ENCODE measurements at regions not wholly inside any gene's neighbourhood (a gene's known extent, or its start where the extent isn't known, plus 50 kb on each side); places are given as distances from the start of the nearest gene placed in this dataset.

DNA sequence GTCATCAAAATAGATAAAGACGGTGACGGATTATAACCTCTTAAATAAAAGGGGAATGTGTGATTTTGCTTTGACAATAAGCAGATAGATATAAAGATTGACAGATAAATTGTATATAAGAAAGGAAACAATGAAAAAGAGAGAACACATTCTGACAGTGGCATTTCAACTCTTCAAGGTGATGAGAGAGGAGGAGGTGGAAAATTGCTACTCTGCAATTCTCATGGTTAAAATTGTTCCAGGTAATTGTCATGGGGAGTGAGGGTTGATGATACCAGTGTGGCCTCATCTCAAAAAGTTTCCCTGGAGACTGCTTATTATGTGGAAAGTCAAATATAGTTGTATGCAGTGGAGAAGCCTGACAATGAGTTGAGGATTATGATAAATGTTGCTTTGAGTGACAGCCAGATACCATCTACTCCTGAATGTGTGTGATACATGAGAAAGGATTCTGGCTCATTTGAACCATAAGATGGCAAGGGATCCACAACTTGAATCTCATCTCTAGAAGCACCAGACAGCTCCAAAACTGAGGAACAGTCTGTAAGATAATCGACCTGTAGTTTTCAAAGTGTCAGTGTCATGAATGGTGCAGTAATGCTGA lies 1290.6 kb upstream of the CDH8 start:
- DNase-seq (ENCODE audit: low read depth), result no peak
- no peak overlapping the region for H3K4me3 ChIP-seq (ENCODE audit: low read depth, low read length)
- TF ChIP-seq MYC (IDR thresholded peaks at IDR 0.05; ENCODE audit: low read depth, low read length) (no peak), POLR2A (IDR thresholded peaks at IDR 0.05; ENCODE audit: extremely low read depth, insufficient read length) (no peak)
- TF ChIP-seq, protein P1, sequence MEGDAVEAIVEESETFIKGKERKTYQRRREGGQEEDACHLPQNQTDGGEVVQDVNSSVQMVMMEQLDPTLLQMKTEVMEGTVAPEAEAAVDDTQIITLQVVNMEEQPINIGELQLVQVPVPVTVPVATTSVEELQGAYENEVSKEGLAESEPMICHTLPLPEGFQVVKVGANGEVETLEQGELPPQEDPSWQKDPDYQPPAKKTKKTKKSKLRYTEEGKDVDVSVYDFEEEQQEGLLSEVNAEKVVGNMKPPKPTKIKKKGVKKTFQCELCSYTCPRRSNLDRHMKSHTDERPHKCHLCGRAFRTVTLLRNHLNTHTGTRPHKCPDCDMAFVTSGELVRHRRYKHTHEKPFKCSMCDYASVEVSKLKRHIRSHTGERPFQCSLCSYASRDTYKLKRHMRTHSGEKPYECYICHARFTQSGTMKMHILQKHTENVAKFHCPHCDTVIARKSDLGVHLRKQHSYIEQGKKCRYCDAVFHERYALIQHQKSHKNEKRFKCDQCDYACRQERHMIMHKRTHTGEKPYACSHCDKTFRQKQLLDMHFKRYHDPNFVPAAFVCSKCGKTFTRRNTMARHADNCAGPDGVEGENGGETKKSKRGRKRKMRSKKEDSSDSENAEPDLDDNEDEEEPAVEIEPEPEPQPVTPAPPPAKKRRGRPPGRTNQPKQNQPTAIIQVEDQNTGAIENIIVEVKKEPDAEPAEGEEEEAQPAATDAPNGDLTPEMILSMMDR (IDR thresholded peaks at IDR 0.05; ENCODE audit: low read depth, low read length), result no peak
- TF ChIP-seq, protein P2, sequence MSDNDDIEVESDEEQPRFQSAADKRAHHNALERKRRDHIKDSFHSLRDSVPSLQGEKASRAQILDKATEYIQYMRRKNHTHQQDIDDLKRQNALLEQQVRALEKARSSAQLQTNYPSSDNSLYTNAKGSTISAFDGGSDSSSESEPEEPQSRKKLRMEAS (IDR thresholded peaks at IDR 0.05; ENCODE audit: low read depth, low read length), result no peak

- H3K4me3 ChIP-seq (ENCODE audit: low read depth, low read length), result no peak overlapping the region
- TF ChIP-seq POLR2A (IDR thresholded peaks at IDR 0.05; ENCODE audit: extremely low read depth, insufficient read length) (no peak), MYC (IDR thresholded peaks at IDR 0.05; ENCODE audit: low read depth, low read length) (no peak)
- TF ChIP-seq, protein P2 (IDR thresholded peaks at IDR 0.05; ENCODE audit: low read depth, low read length), result no peak
- TF ChIP-seq, protein P1 (IDR thresholded peaks at IDR 0.05; ENCODE audit: low read depth, low read length), result no peak
- no peak for DNase-seq (ENCODE audit: low read depth)
Measured at GRCh38 chr16:63323722-63324705, 1287.8 kb upstream of the CDH8 start.

GRCh38 chr16:63323055-63323454 lies 1286.8 kb upstream of the CDH8 start:
- DNase-seq (ENCODE audit: low read depth), result no peak
- H3K4me3 ChIP-seq (ENCODE audit: low read depth, low read length), result no peak overlapping the region
- TF ChIP-seq, protein P2 (IDR thresholded peaks at IDR 0.05; ENCODE audit: low read depth, low read length), result no peak
- no peak for TF ChIP-seq POLR2A (IDR thresholded peaks at IDR 0.05; ENCODE audit: extremely low read depth, insufficient read length)
- no peak for TF ChIP-seq MYC (IDR thresholded peaks at IDR 0.05; ENCODE audit: low read depth, low read length)
- TF ChIP-seq, protein P1 (IDR thresholded peaks at IDR 0.05; ENCODE audit: low read depth, low read length), result no peak

- TF ChIP-seq MYC (IDR thresholded peaks at IDR 0.05; ENCODE audit: low read depth, low read length), result no peak
- TF ChIP-seq, protein P1 (IDR thresholded peaks at IDR 0.05; ENCODE audit: low read depth, low read length), result no peak
- no peak for DNase-seq (ENCODE audit: low read depth)
- H3K4me3 ChIP-seq (ENCODE audit: low read depth, low read length), result no peak overlapping the region
Measured at GRCh38 chr16:63315229-63315628, 1279.0 kb upstream of the CDH8 start.

- TF ChIP-seq POLR2A (IDR thresholded peaks at IDR 0.05; ENCODE audit: extremely low read depth, insufficient read length) (no peak), MYC (IDR thresholded peaks at IDR 0.05; ENCODE audit: low read depth, low read length) (no peak)
- TF ChIP-seq, protein P1 (IDR thresholded peaks at IDR 0.05; ENCODE audit: low read depth, low read length), result no peak
- TF ChIP-seq, protein P2 (IDR thresholded peaks at IDR 0.05; ENCODE audit: low read depth, low read length), result no peak
- no peak overlapping the region for H3K4me3 ChIP-seq (ENCODE audit: low read depth, low read length)
- no peak for DNase-seq (ENCODE audit: low read depth)
Measured at GRCh38 chr16:63312346-63312745, 1276.1 kb upstream of the CDH8 start.
